GM12878 (cell line): ENCODE measurements at regions not wholly inside any gene's neighbourhood (a gene's known extent, or its start where the extent isn't known, plus 50 kb on each side); places are given as distances from the start of the nearest gene placed in this dataset.
"Not testable (repeated sequence)": the region's sequence is repeated elsewhere in the genome, so short reads cannot be mapped to it uniquely, and the experiment has no call there.

Experiments
- ATAC-seq: fragments of 200-7000 bp; cut with Tn5 transposase; 3 replicates; pipeline ENCODE4 v1.9.1; 2020; ENCODE audit warnings: mild to moderate bottlenecking, moderate library complexity
- BruUV-seq: library from RNA; stranded (reverse); fragments of 400-500 nt; replicated peaks from 2 replicates; lab custom pipeline; 2021; lab: Mats Ljungman, UMichigan
- CTCF ChIA-PET: fragments of 300-600 bp; sonication (Branson Sonifier 250); formaldehyde crosslinking; extraction: SDS; loops from one replicate; lab custom pipeline; 2021; ENCODE audit warnings: inconsistent platforms; lab: Yijun Ruan, JAX
- POLR2A ChIA-PET: fragments of 350-600 bp; formaldehyde crosslinking; extraction: SDS; loops from one replicate; lab custom pipeline; 2021; ENCODE audit warnings: inconsistent platforms; lab: Charles Lee
- RAD21 ChIA-PET: fragments of 300-600 bp; sonication (Branson Sonifier 250); formaldehyde crosslinking; loops from one replicate; lab custom pipeline; 2023; ENCODE audit warnings: antibody characterized with exemption; ENCODE audit not compliant: unreplicated experiment; lab: Charles Lee
- SMC1A ChIA-PET: fragments of 300-600 bp; sonication (Branson Sonifier 250); formaldehyde crosslinking; loops from one replicate; lab custom pipeline; 2023; ENCODE audit not compliant: unreplicated experiment, uncharacterized antibody; lab: Charles Lee
- DNase-seq: peaks from one replicate; pipeline ENCODE4 v3.0.0-alpha.2; 2011; ENCODE audit warnings: low read depth, low spot score
- FAIRE-seq: peaks from 3 replicates; lab custom pipeline; 2011; peaks lifted over from hg19 to GRCh38; lab: Jason Lieb, UNC
- H2AFZ ChIP-seq: 2 replicates; pipeline ENCODE4 v1.6.0; 2011; ENCODE audit warnings: low read depth, low read length, control low read depth; ENCODE audit not compliant: control insufficient read depth
- H3K27ac ChIP-seq: 2 replicates; pipeline ENCODE4 v1.5.1; 2011; ENCODE audit warnings: control low read depth; ENCODE audit not compliant: control insufficient read depth, insufficient read depth
- H3K27me3 ChIP-seq, 2 experiments: replicated peaks in 1 of 2; 2 replicates each; pipeline versions ENCODE4 v1.6.0 to v1.6.1; 2011; ENCODE audit warnings: low read length in 1 of 2; ENCODE audit not compliant: control insufficient read depth in 2 of 2, insufficient read depth in 2 of 2
- H3K36me3 ChIP-seq, 2 experiments: 2 replicates each; pipeline ENCODE4 v1.5.1; 2011; ENCODE audit warnings: low read length in 1 of 2; ENCODE audit not compliant: control insufficient read depth in 2 of 2, insufficient read depth in 2 of 2
- H3K4me1 ChIP-seq: 2 replicates; pipeline ENCODE4 v1.6.1; 2011; ENCODE audit warnings: mild to moderate bottlenecking, low read length, moderate library complexity, mixed read lengths; ENCODE audit not compliant: control insufficient read depth, insufficient read depth
- H3K4me2 ChIP-seq: 2 replicates; pipeline ENCODE4 v1.6.0; 2011; ENCODE audit warnings: control low read depth; ENCODE audit not compliant: control insufficient read depth, insufficient read depth
- H3K4me3 ChIP-seq: fragments of 200-600 bp; sonication (generic); 2 replicates; pipeline ENCODE4 v1.5.1; 2016
- H3K79me2 ChIP-seq: 2 replicates; pipeline ENCODE4 v1.6.0; 2011; ENCODE audit warnings: low read length; ENCODE audit not compliant: control insufficient read depth, insufficient read depth
- H3K9ac ChIP-seq: 2 replicates; pipeline ENCODE4 v1.8.0; 2011; ENCODE audit warnings: low read length, control low read depth, mixed read lengths; ENCODE audit not compliant: control insufficient read depth, insufficient read depth
- H3K9me3 ChIP-seq: replicated peaks from 3 replicates; pipeline ENCODE4 v1.5.1; 2011; ENCODE audit warnings: mild to moderate bottlenecking, low read length; ENCODE audit not compliant: control insufficient read depth, insufficient read depth
- H4K20me1 ChIP-seq: 2 replicates; pipeline ENCODE4 v1.6.0; 2011; ENCODE audit not compliant: control insufficient read depth, insufficient read depth
- EGR1 ChIP-seq, 2 experiments: IDR thresholded peaks; 1 replicate in 1 of 2; 2 replicates in 1 of 2; pipeline ENCODE4 v1.6.1; 2011 to 2012; ENCODE audit warnings: low read depth in 2 of 2, low read length in 2 of 2, borderline replicate concordance in 1 of 2, mild to moderate bottlenecking in 1 of 2, moderate library complexity in 1 of 2
- KAT2A ChIP-seq: conservative IDR thresholded peaks from 2 replicates; pipeline ENCODE4 v1.6.1; 2011; ENCODE audit warnings: low read depth, low read length; ENCODE audit not compliant: control insufficient read depth
- NFIC ChIP-seq: IDR thresholded peaks from 2 replicates; pipeline ENCODE4 v1.6.1; 2012; ENCODE audit warnings: low read depth, mild to moderate bottlenecking, inconsistent platforms, low read length, moderate library complexity
- PAX8 ChIP-seq: fragments of 450-650 bp; IDR thresholded peaks from 2 replicates; pipeline ENCODE4 v1.6.1; 2017; ENCODE audit warnings: mild to moderate bottlenecking, moderate library complexity
- WGBS: methylation state at CpG from one replicate; pipeline ENCODE4 v1.1.6; 2016; ENCODE audit warnings: low lambda C conversion rate; ENCODE audit not compliant: insufficient replicate concordance, insufficient coverage; ENCODE audit errors: missing lambda C conversion rate; 5-methylcytosine and 5-hydroxymethylcytosine counted together
- in situ Hi-C: fragments of 300-500 bp; cut with MboI; formaldehyde crosslinking; loops from 9 replicates; pipeline ENCODE4 v1.14.3; 2018; ENCODE audit warnings: mixed read lengths
- intact Hi-C: fragments of 100-400 bp; cut with micrococcal nuclease; formaldehyde crosslinking; loops from one replicate; pipeline ENCODE4 v1.14.2; 2022; ENCODE audit not compliant: unreplicated experiment
- TF ChIP-seq, protein P1 (sequence below): fragments of 450-650 bp; conservative IDR thresholded peaks from 2 replicates; pipeline ENCODE4 v1.6.1; 2017; ENCODE audit warnings: mild to moderate bottlenecking, moderate library complexity
- TF ChIP-seq, protein P2 (sequence below): fragments of 450-650 bp; formaldehyde crosslinking; IDR thresholded peaks from 2 replicates; pipeline ENCODE4 v1.4.0; 2022; ENCODE audit warnings: mild to moderate bottlenecking, moderate library complexity
- TF ChIP-seq, protein P3 (sequence below): fragments of 150-350 bp; IDR thresholded peaks from 2 replicates; pipeline ENCODE4 v1.6.1; 2016; ENCODE audit warnings: low read depth, low read length

DNA sequence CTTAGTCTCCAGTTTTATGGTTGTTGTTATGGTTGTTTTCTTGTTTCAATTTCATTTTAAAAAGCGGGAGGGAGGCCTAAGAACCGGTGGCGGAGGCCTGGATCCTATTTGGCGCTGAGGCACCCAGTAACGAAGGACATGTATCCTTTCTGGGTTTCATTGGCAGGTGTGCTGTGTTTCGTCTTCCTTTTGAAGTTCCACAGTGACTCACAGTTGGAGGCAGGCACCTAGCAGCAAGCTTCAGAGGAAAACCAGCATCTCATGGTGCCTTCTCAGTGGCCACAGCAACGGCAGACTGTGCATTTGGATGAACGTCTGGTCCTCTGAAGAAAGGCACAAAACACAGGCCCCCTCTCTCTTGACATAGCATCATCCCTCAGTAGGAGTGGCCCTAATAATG lies 697.2 kb downstream of the EFNB2 start (continued):
- TF ChIP-seq, protein P1, sequence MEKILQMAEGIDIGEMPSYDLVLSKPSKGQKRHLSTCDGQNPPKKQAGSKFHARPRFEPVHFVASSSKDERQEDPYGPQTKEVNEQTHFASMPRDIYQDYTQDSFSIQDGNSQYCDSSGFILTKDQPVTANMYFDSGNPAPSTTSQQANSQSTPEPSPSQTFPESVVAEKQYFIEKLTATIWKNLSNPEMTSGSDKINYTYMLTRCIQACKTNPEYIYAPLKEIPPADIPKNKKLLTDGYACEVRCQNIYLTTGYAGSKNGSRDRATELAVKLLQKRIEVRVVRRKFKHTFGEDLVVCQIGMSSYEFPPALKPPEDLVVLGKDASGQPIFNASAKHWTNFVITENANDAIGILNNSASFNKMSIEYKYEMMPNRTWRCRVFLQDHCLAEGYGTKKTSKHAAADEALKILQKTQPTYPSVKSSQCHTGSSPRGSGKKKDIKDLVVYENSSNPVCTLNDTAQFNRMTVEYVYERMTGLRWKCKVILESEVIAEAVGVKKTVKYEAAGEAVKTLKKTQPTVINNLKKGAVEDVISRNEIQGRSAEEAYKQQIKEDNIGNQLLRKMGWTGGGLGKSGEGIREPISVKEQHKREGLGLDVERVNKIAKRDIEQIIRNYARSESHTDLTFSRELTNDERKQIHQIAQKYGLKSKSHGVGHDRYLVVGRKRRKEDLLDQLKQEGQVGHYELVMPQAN: no peak
- TF ChIP-seq PAX8 (no peak), EGR1 (IDR thresholded peaks at IDR 0.05; ENCODE audit: borderline replicate concordance in 1 of 2, low read depth in 2 of 2, low read length in 2 of 2) (no peak)

DNA sequence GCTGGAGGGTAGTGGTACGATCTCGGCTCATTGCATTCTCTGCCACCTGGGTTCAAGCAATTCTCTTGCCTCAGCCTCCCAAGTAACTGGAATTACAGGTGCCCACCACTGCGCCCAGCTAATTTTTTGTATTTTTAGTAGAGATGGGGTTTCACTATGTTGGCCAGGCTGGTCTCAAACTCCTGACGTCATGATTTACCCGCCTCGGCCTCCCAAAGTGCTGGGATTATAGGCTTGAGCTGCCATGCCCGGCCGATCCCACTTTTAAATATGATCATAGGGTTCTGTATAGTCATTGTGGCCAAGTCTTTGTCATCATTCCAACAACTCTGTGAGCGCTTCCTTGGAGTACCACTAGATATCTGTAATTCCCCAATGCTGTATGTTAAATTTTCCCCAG lies 698.2 kb downstream of the EFNB2 start:
- ATAC-seq, POLR2A ChIA-PET, RAD21 ChIA-PET, H3K27ac ChIP-seq, H3K9me3 ChIP-seq, DNase-seq, H3K4me2 ChIP-seq, H4K20me1 ChIP-seq, H3K4me1 ChIP-seq, in situ Hi-C loops, FAIRE-seq, H3K9ac ChIP-seq, H2AFZ ChIP-seq, SMC1A ChIA-PET, H3K79me2 ChIP-seq, intact Hi-C loops, BruUV-seq, H3K36me3 ChIP-seq, H3K27me3 ChIP-seq, H3K4me3 ChIP-seq: not testable (repeated sequence)
- CTCF ChIA-PET: interaction anchor here (0.5 kb wide), 1 partner anchor 203 kb away, joined by 3 read pairs; no protein-coding TSS in a partner anchor
- 51% methylated on average over 7 of the region's 9 CpGs for WGBS

DNA sequence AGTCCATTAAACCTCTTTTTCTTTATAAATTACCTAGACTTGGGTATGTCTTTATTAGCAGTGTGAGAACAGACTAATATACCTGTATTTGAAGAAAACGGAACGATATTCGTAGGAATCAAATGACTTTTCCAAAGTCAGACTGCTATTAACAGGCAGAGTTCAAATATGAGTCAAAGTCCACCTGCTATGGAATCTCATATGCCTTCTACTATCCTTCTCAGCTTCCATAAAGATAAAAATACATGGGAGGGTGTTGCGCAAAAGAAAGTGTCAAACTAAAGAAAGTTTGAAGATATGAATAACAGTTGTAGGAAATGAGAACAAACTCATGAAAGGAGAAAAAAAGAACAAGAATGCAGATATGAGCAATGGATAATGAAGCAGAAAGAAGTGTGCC lies 704.6 kb downstream of the EFNB2 start:
- no peak for FAIRE-seq
- Histone ChIP-seq H3K9ac (no peak overlapping the region), H3K36me3 (no peaks in the 10 kb centered on the region), H3K4me2 (no peak overlapping the region), H3K27ac (no peak overlapping the region), H3K27me3 (no peaks in the 10 kb centered on the region), H3K9me3 (no peaks in the 10 kb centered on the region), H4K20me1 (no peaks in the 10 kb centered on the region), H3K4me1 (no peaks in the 10 kb centered on the region), H2AFZ (no peak overlapping the region), H3K79me2 (no peaks in the 10 kb centered on the region), H3K4me3 (no peak overlapping the region)
- in situ Hi-C loops (no loop called here), intact Hi-C loops (no loop called here)
- no TSS peak for BruUV-seq
- POLR2A ChIA-PET: no interaction called here
- 36% methylated on average over 4 of the region's 4 CpGs for WGBS
- SMC1A ChIA-PET: no interaction called here
- no peak for ATAC-seq
- CTCF ChIA-PET: no interaction called here
- no peak for DNase-seq
- RAD21 ChIA-PET: no interaction called here
- TF ChIP-seq, protein P2, sequence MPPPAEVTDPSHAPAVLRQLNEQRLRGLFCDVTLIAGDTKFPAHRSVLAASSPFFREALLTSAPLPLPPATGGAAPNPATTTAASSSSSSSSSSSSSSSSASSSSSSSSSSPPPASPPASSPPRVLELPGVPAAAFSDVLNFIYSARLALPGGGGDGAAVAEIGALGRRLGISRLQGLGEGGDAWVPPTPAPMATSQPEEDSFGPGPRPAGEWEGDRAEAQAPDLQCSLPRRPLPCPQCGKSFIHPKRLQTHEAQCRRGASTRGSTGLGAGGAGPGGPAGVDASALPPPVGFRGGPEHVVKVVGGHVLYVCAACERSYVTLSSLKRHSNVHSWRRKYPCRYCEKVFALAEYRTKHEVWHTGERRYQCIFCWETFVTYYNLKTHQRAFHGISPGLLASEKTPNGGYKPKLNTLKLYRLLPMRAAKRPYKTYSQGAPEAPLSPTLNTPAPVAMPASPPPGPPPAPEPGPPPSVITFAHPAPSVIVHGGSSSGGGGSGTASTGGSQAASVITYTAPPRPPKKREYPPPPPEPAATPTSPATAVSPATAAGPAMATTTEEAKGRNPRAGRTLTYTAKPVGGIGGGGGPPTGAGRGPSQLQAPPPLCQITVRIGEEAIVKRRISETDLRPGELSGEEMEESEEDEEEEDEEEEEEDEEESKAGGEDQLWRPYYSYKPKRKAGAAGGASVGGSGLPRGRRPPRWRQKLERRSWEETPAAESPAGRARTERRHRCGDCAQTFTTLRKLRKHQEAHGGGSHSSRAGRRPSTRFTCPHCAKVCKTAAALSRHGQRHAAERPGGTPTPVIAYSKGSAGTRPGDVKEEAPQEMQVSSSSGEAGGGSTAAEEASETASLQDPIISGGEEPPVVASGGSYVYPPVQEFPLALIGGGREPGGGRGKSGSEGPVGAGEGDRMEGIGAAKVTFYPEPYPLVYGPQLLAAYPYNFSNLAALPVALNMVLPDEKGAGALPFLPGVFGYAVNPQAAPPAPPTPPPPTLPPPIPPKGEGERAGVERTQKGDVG: no peak
- no peak for TF ChIP-seq NFIC
- TF ChIP-seq, protein P3, sequence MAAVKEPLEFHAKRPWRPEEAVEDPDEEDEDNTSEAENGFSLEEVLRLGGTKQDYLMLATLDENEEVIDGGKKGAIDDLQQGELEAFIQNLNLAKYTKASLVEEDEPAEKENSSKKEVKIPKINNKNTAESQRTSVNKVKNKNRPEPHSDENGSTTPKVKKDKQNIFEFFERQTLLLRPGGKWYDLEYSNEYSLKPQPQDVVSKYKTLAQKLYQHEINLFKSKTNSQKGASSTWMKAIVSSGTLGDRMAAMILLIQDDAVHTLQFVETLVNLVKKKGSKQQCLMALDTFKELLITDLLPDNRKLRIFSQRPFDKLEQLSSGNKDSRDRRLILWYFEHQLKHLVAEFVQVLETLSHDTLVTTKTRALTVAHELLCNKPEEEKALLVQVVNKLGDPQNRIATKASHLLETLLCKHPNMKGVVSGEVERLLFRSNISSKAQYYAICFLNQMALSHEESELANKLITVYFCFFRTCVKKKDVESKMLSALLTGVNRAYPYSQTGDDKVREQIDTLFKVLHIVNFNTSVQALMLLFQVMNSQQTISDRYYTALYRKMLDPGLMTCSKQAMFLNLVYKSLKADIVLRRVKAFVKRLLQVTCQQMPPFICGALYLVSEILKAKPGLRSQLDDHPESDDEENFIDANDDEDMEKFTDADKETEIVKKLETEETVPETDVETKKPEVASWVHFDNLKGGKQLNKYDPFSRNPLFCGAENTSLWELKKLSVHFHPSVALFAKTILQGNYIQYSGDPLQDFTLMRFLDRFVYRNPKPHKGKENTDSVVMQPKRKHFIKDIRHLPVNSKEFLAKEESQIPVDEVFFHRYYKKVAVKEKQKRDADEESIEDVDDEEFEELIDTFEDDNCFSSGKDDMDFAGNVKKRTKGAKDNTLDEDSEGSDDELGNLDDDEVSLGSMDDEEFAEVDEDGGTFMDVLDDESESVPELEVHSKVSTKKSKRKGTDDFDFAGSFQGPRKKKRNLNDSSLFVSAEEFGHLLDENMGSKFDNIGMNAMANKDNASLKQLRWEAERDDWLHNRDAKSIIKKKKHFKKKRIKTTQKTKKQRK: no peak
- TF ChIP-seq KAT2A: no peak
